ENCODE measurements at regions not wholly inside any gene's neighbourhood (a gene's known extent, or its start where the extent isn't known, plus 50 kb on each side); places are given as distances from the start of the nearest gene placed in this dataset.
A peak's percentile ranks its signal among the peaks of the same experiment; 100 is the strongest.

DNA sequence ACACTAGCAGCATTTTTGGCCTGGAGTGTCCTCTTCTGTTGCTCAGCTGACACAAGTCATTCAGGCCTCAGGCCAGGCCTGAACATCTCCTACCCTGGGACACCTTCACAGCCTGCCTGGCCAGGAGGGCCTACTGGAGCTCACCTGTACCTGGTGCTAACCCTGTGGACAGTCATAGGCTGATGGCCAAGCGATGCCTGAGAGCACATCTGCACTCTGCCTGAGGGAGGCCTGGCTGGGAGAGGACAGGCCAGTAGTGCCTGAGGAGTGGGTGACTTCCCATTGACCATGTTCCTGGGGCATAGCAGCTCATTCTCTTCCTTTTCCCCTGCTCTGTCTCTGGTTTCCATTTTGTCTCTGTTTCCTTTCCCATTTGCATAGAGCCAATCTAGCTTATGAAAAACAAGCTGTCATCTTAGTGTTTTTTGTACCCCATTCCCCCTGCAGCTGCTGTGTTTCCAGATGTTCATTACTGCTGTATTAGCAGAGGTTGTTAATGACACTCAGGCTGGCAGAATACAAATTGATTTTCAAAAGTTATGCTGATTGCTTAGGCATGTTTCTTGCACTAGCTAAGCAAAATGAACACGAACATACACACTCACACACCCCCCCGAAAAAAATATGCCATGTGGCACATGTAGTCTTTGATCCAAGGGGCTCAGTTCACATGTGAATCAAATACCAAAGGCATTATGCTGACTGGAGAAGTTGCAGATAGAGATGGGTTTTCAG, 149.7 kb upstream of the HS6ST1 start:
- ChIA-PET POLR2A (ENCODE audit: unreplicated experiment) (no interaction called here), CTCF (no interaction called here)
- no peak for TF ChIP-seq EZH2 (IDR thresholded peaks at IDR 0.05; ENCODE audit: low read length, unreplicated experiment)
- TF ChIP-seq EZH2phosphoT487 (IDR thresholded peaks at IDR 0.05; ENCODE audit: borderline replicate concordance, low read length) = no peak
- TF ChIP-seq, protein P1, sequence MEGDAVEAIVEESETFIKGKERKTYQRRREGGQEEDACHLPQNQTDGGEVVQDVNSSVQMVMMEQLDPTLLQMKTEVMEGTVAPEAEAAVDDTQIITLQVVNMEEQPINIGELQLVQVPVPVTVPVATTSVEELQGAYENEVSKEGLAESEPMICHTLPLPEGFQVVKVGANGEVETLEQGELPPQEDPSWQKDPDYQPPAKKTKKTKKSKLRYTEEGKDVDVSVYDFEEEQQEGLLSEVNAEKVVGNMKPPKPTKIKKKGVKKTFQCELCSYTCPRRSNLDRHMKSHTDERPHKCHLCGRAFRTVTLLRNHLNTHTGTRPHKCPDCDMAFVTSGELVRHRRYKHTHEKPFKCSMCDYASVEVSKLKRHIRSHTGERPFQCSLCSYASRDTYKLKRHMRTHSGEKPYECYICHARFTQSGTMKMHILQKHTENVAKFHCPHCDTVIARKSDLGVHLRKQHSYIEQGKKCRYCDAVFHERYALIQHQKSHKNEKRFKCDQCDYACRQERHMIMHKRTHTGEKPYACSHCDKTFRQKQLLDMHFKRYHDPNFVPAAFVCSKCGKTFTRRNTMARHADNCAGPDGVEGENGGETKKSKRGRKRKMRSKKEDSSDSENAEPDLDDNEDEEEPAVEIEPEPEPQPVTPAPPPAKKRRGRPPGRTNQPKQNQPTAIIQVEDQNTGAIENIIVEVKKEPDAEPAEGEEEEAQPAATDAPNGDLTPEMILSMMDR (conservative IDR thresholded peaks at IDR 0.05; ENCODE audit: low read depth, low read length) = no peak
- BruUV-seq (replicated peaks) = no TSS peak
- Histone ChIP-seq H3K27ac (ENCODE audit: low read length) (no peak overlapping the region), H3K9ac (ENCODE audit: low read length) (no peak overlapping the region), H2AFZ (ENCODE audit: low read length) (no peak overlapping the region), H3K79me2 (ENCODE audit: low read length) (no peaks in the 10 kb centered on the region), H3K27me3 (ENCODE audit: low read length) (peaks cover 6% of the 10 kb centered on the region; the same call in 1 of the 2 replicates), H3K9me2 (replicated peaks; ENCODE audit: low read length) (no peaks in the 10 kb centered on the region), H3K4me1 (ENCODE audit: insufficient read depth, low read length) (no peaks in the 10 kb centered on the region), H3K4me3 (ENCODE audit: low read length) (no peak overlapping the region), H3F3A (ENCODE audit: low read length, unreplicated experiment) (no peaks in the 10 kb centered on the region), H4K20me1 (ENCODE audit: low read length) (no peaks in the 10 kb centered on the region), H3K9me3 (ENCODE audit: low read length) (peaks cover 9% of the 10 kb centered on the region; the same call in 1 of the 2 replicates), H3K4me2 (ENCODE audit: low read length) (no peak overlapping the region), H3K36me3 (ENCODE audit: low read depth, low read length) (no peaks in the 10 kb centered on the region; the same call in 1 of the 2 replicates)
- intact Hi-C loops (cut with micrococcal nuclease) = no loop called here
- DNase-seq (no peak), ATAC-seq (no peak)

DNA sequence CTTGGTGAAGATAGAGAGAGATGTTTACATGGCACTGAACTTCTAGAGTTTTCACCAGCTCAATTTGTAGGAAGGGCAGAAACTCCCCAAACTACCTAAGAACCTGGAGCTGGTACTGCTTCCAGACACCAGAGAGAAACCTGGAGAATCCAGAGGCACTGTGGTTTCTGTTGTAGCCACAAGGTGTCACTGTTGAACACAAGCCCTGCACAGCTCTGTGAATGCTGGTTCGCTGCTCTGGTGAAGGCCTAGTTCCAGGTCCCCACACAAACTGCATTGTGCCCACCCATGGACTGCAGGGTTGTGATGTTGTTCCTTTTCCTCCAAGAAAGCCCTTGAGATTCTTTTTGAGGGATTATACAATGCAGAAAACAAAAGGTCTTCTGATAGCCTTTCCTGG, 150.5 kb upstream of the HS6ST1 start:
- DNase-seq = peak; percentile 12
- Histone ChIP-seq H3K4me2 (ENCODE audit: low read length) (no peak overlapping the region), H3K9me3 (ENCODE audit: low read length) (peaks cover 9% of the 10 kb centered on the region; the same call in 1 of the 2 replicates), H3K27ac (ENCODE audit: low read length) (no peak overlapping the region), H3K36me3 (ENCODE audit: low read depth, low read length) (no peaks in the 10 kb centered on the region; the same call in 1 of the 2 replicates), H3K4me1 (ENCODE audit: insufficient read depth, low read length) (no peaks in the 10 kb centered on the region), H4K20me1 (ENCODE audit: low read length) (no peaks in the 10 kb centered on the region), H2AFZ (ENCODE audit: low read length) (no peak overlapping the region), H3K79me2 (ENCODE audit: low read length) (no peaks in the 10 kb centered on the region), H3K27me3 (ENCODE audit: low read length) (no peaks in the 10 kb centered on the region), H3K9ac (ENCODE audit: low read length) (no peak overlapping the region), H3K4me3 (ENCODE audit: low read length) (no peak overlapping the region), H3K9me2 (replicated peaks; ENCODE audit: low read length) (no peaks in the 10 kb centered on the region), H3F3A (ENCODE audit: low read length, unreplicated experiment) (no peaks in the 10 kb centered on the region)
- ATAC-seq = no peak
- TF ChIP-seq, protein P1 (conservative IDR thresholded peaks at IDR 0.05; ENCODE audit: low read depth, low read length) = peak; percentile 61
- TF ChIP-seq EZH2phosphoT487 (IDR thresholded peaks at IDR 0.05; ENCODE audit: borderline replicate concordance, low read length) = no peak
- POLR2A ChIA-PET (ENCODE audit: unreplicated experiment) = no interaction called here
- CTCF ChIA-PET = no interaction called here
- intact Hi-C loops (cut with micrococcal nuclease) = no loop called here
- BruUV-seq (replicated peaks) = no TSS peak

DNA sequence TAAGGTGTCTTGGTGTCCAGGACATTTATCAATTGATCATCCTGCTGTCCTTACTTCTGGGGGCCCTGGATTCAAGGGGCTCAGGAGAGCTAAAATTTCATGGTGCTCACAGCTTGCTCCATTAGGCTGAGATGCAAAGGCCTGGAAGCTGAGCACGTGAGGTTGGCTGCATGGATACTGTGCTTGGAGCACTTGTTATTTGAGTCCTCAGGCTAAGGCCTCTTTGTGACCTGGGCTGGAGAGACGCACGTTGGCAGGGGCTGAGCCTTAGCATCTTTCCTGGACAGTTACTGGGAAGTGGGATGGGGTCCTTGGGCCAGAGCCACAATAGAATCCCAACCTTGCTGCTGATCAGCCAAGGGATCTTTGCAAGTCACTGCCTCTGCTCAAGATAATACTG, 151.2 kb upstream of the HS6ST1 start:
- Histone ChIP-seq H3K9me3 (ENCODE audit: low read length) (peaks cover 9% of the 10 kb centered on the region; the same call in 1 of the 2 replicates), H3K27me3 (ENCODE audit: low read length) (no peaks in the 10 kb centered on the region), H3K9me2 (replicated peaks; ENCODE audit: low read length) (no peaks in the 10 kb centered on the region), H3K9ac (ENCODE audit: low read length) (no peak overlapping the region), H4K20me1 (ENCODE audit: low read length) (no peaks in the 10 kb centered on the region), H3K4me3 (ENCODE audit: low read length) (no peak overlapping the region), H3K4me2 (ENCODE audit: low read length) (no peak overlapping the region), H3K27ac (ENCODE audit: low read length) (no peak overlapping the region), H3K36me3 (ENCODE audit: low read depth, low read length) (no peaks in the 10 kb centered on the region; the same call in 1 of the 2 replicates), H2AFZ (ENCODE audit: low read length) (no peak overlapping the region), H3F3A (ENCODE audit: low read length, unreplicated experiment) (no peaks in the 10 kb centered on the region), H3K4me1 (ENCODE audit: insufficient read depth, low read length) (no peaks in the 10 kb centered on the region), H3K79me2 (ENCODE audit: low read length) (no peaks in the 10 kb centered on the region)
- BruUV-seq (replicated peaks) = no TSS peak
- intact Hi-C loops (cut with micrococcal nuclease) = no loop called here
- CTCF ChIA-PET = no interaction called here
- TF ChIP-seq EZH2 (IDR thresholded peaks at IDR 0.05; ENCODE audit: low read length, unreplicated experiment) (no peak), EZH2phosphoT487 (IDR thresholded peaks at IDR 0.05; ENCODE audit: borderline replicate concordance, low read length) (no peak)
- TF ChIP-seq, protein P1 (conservative IDR thresholded peaks at IDR 0.05; ENCODE audit: low read depth, low read length) = no peak
- POLR2A ChIA-PET (ENCODE audit: unreplicated experiment) = no interaction called here
- DNase-seq (no peak), ATAC-seq (no peak)
